ENCODE measurements at regions not wholly inside any gene's neighbourhood (a gene's known extent, or its start where the extent isn't known, plus 50 kb on each side); places are given as distances from the start of the nearest gene placed in this dataset.

GRCh38 chr5:87898574-87898973, 370.1 kb downstream of the TMEM161B start:
- Histone ChIP-seq H3K27me3 (ENCODE audit: insufficient read depth) (no peaks in the 10 kb centered on the region), H3K4me3 (no peak overlapping the region), H3K4me2 (no peak overlapping the region), H3K4me1 (ENCODE audit: insufficient read depth) (peaks cover 22% of the 10 kb centered on the region), H3K9me2 (ENCODE audit: insufficient read depth) (no peaks in the 10 kb centered on the region), H3K36me3 (ENCODE audit: insufficient read depth) (no peaks in the 10 kb centered on the region), H3K79me2 (replicated peaks; ENCODE audit: insufficient read depth) (no peaks in the 10 kb centered on the region), H3F3A (replicated peaks; ENCODE audit: low read depth) (no peaks in the 10 kb centered on the region), H2AFZ (no peak overlapping the region), H4K20me1 (replicated peaks; ENCODE audit: insufficient read depth) (no peaks in the 10 kb centered on the region), H3K27ac (ENCODE audit: low read depth) (no peak overlapping the region)
- Mint-ChIP-seq H3K4me3 (no peak overlapping the region), H3K4me1 (peaks cover 12% of the 10 kb centered on the region), H3K27ac (no peak overlapping the region; the same call in 1 of the 2 replicates), H3K36me3 (ENCODE audit: low read depth) (no peaks in the 10 kb centered on the region), H3K9me3 (no peaks in the 10 kb centered on the region), H3K27me3 (ENCODE audit: insufficient read depth, low read depth, poor library complexity) (no peaks in the 10 kb centered on the region)
- DNase-seq (ENCODE audit: low spot score), result no peak
- ATAC-seq, result peak; percentile 57
- TF ChIP-seq ZNF331 (CRISPR knock-in tag; IDR thresholded peaks at IDR 0.05; ENCODE audit: low read depth) (no peak), EZH2 (IDR thresholded peaks at IDR 0.05; ENCODE audit: low read depth, unreplicated experiment) (no peak), CREB1 (CRISPR knock-in tag; IDR thresholded peaks at IDR 0.05; ENCODE audit: low read depth) (no peak), ZNF114 (CRISPR knock-in tag; IDR thresholded peaks at IDR 0.05) (no peak), EZH2phosphoT487 (IDR thresholded peaks at IDR 0.05; ENCODE audit: unreplicated experiment) (no peak), JUNB (IDR thresholded peaks at IDR 0.05; ENCODE audit: unreplicated experiment) (no peak), CTCF (conservative IDR thresholded peaks at IDR 0.05; ENCODE audit: low read depth in 2 of 2) (no peak), REST (IDR thresholded peaks at IDR 0.05; ENCODE audit: unreplicated experiment) (no peak), POLR2AphosphoS5 (IDR thresholded peaks at IDR 0.05; ENCODE audit: low read depth) (no peak), ZNF462 (CRISPR knock-in tag; IDR thresholded peaks at IDR 0.05) (no peak)

All from GM23338 (cell line).